HFFc6 (cell line): ENCODE measurements at regions not wholly inside any gene's neighbourhood (a gene's known extent, or its start where the extent isn't known, plus 50 kb on each side); places are given as distances from the start of the nearest gene placed in this dataset.

ENCODE experiments used
- DNase-seq: peaks from one replicate; pipeline ENCODE4 v3.0.0-alpha.2; 2018
- H3K27ac Mint-ChIP-seq: 2 replicates; pipeline ENCODE4 v1.8.0; 2020; ENCODE audit warnings: mild to moderate bottlenecking, mixed read lengths
- H3K27me3 Mint-ChIP-seq: 2 replicates; pipeline ENCODE4 v1.8.0; 2021; ENCODE audit warnings: mild to moderate bottlenecking, moderate library complexity, mixed read lengths; ENCODE audit not compliant: insufficient read depth
- H3K36me3 Mint-ChIP-seq: 2 replicates; pipeline ENCODE4 v1.8.0; 2021; ENCODE audit warnings: low read depth, mixed read lengths
- H3K4me1 Mint-ChIP-seq: 2 replicates; pipeline ENCODE4 v1.8.0; 2020; ENCODE audit warnings: low read depth, mixed read lengths
- H3K4me3 Mint-ChIP-seq: 2 replicates; pipeline ENCODE4 v1.8.0; 2020; ENCODE audit warnings: mild to moderate bottlenecking, moderate library complexity, mixed read lengths
- H3K9me3 Mint-ChIP-seq: 2 replicates; pipeline ENCODE4 v1.8.0; 2020; ENCODE audit warnings: mild to moderate bottlenecking, mixed read lengths
- CTCF ChIP-seq: fragments of 200-600 bp; sonication (generic); IDR thresholded peaks from 2 replicates; pipeline ENCODE4 v1.5.0; 2021; ENCODE audit warnings: antibody characterized with exemption, mild to moderate bottlenecking

GRCh38 chr7:156580036-156580435 lies 60.5 kb upstream of the RNF32 start:
- H3K36me3 Mint-ChIP-seq: no peaks in the 10 kb centered on the region; the same call in 1 of the 2 replicates
- H3K27ac Mint-ChIP-seq: no peak overlapping the region
- no peak for DNase-seq
- H3K27me3 Mint-ChIP-seq: peaks cover 2% of the 10 kb centered on the region; the same call in 1 of the 2 replicates
- no peak for TF ChIP-seq CTCF
- H3K9me3 Mint-ChIP-seq: peaks cover 45% of the 10 kb centered on the region
- H3K4me3 Mint-ChIP-seq: no peak overlapping the region
- H3K4me1 Mint-ChIP-seq: no peaks in the 10 kb centered on the region

GRCh38 chr7:156579566-156579965 lies 61.0 kb upstream of the RNF32 start:
- H3K36me3 Mint-ChIP-seq: no peaks in the 10 kb centered on the region; the same call in 1 of the 2 replicates
- peaks cover 49% of the 10 kb centered on the region for H3K9me3 Mint-ChIP-seq
- no peak overlapping the region for H3K4me3 Mint-ChIP-seq
- no peak for DNase-seq
- H3K4me1 Mint-ChIP-seq: no peaks in the 10 kb centered on the region
- peaks cover 2% of the 10 kb centered on the region; the same call in 1 of the 2 replicates for H3K27me3 Mint-ChIP-seq
- H3K27ac Mint-ChIP-seq: no peak overlapping the region
- no peak for TF ChIP-seq CTCF

GRCh38 chr7:156578978-156579430 lies 61.6 kb upstream of the RNF32 start:
- Mint-ChIP-seq H3K9me3 (peaks cover 55% of the 10 kb centered on the region), H3K27me3 (peaks cover 2% of the 10 kb centered on the region; the same call in 1 of the 2 replicates), H3K27ac (no peak overlapping the region), H3K4me3 (no peak overlapping the region), H3K36me3 (no peaks in the 10 kb centered on the region; the same call in 1 of the 2 replicates), H3K4me1 (no peaks in the 10 kb centered on the region)
- no peak for TF ChIP-seq CTCF
- no peak for DNase-seq

GRCh38 chr7:156578578-156578940 lies 62.0 kb upstream of the RNF32 start:
- TF ChIP-seq CTCF: no peak
- Mint-ChIP-seq H3K9me3 (peaks cover 59% of the 10 kb centered on the region), H3K36me3 (no peaks in the 10 kb centered on the region; the same call in 1 of the 2 replicates), H3K4me3 (no peak overlapping the region), H3K4me1 (no peaks in the 10 kb centered on the region), H3K27ac (no peak overlapping the region), H3K27me3 (peaks cover 2% of the 10 kb centered on the region; the same call in 1 of the 2 replicates)
- DNase-seq: no peak

- Mint-ChIP-seq H3K36me3 (no peaks in the 10 kb centered on the region; the same call in 1 of the 2 replicates), H3K9me3 (peaks cover 60% of the 10 kb centered on the region), H3K4me1 (no peaks in the 10 kb centered on the region), H3K4me3 (no peak overlapping the region), H3K27ac (no peak overlapping the region), H3K27me3 (peaks cover 2% of the 10 kb centered on the region; the same call in 1 of the 2 replicates)
- DNase-seq: no peak
- no peak for TF ChIP-seq CTCF
Measured at GRCh38 chr7:156577645-156578577, 62.7 kb upstream of the RNF32 start.
